ENCODE measurements at regions not wholly inside any gene's neighbourhood (a gene's known extent, or its start where the extent isn't known, plus 50 kb on each side); places are given as distances from the start of the nearest gene placed in this dataset.

DNA sequence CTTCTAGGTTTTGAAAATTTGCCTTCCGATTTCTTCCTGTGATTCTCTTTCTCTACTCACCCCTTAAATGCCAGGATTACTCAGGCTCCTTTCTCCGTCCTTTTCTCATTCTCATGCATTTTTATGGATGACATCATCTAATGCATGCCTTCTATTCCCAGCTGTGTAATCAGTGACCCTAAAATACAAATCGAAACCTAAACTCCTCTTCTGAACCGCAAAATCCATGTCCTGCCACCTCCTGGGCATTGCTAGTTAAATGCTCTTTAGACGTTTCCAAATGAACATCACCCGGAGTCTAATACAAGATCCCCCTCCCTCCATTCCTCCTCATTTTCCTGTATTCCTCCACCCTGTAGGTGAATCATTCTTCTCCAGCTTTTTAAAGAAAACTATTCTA is 1703.1 kb upstream of the FLRT2 start:
- WGBS, 4 donors = 64 to 81% (median 73%) methylated on average over 6 of the region's 6 CpGs

DNA sequence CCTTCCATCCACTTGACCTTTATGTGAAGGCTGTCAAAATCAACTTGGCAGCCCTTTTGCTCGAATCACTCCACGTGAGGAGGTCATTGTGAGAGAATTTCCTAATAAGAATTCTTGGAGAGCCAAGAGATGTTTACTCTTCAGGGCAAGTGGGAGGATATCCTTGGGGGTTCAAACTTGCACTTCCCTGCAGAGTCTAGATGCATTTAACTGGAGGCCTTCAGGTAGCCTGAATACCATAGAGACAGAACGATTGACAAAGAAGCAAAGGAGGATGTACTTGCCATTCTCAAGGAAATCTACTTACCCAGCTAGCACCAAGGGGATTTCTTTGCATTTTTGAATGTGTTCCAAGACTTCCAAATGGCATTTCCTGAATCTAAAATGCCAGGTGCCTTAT is 1702.6 kb upstream of the FLRT2 start:
- H3K4me3 ChIP-seq = no peak overlapping the region
- H3K27me3 ChIP-seq = no peaks in the 10 kb centered on the region
- intact Hi-C loops (cut with DNase I) = no loop called here
- ATAC-seq (no peak), DNase-seq (no peak)
- H3K9me3 ChIP-seq = no peaks in the 10 kb centered on the region
- H3K4me1 ChIP-seq = peaks cover 0 to 3% (median 0%) of the 10 kb centered on the region in 12 donors
- no peak overlapping the region for H3K27ac ChIP-seq
- TF ChIP-seq, protein P1, sequence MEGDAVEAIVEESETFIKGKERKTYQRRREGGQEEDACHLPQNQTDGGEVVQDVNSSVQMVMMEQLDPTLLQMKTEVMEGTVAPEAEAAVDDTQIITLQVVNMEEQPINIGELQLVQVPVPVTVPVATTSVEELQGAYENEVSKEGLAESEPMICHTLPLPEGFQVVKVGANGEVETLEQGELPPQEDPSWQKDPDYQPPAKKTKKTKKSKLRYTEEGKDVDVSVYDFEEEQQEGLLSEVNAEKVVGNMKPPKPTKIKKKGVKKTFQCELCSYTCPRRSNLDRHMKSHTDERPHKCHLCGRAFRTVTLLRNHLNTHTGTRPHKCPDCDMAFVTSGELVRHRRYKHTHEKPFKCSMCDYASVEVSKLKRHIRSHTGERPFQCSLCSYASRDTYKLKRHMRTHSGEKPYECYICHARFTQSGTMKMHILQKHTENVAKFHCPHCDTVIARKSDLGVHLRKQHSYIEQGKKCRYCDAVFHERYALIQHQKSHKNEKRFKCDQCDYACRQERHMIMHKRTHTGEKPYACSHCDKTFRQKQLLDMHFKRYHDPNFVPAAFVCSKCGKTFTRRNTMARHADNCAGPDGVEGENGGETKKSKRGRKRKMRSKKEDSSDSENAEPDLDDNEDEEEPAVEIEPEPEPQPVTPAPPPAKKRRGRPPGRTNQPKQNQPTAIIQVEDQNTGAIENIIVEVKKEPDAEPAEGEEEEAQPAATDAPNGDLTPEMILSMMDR (IDR thresholded peaks at IDR 0.05) = no peak
- no peak for TF ChIP-seq POLR2A (IDR thresholded peaks at IDR 0.05)
- WGBS, 4 donors = 37 to 53% (median 44%) methylated on average over 3 of the region's 3 CpGs
- no peaks in the 10 kb centered on the region for H3K36me3 ChIP-seq

More for the DNA sequence above, 1703.1 kb upstream of the FLRT2 start:
- TF ChIP-seq, protein P1 (IDR thresholded peaks at IDR 0.05) = no peak
- no peak for TF ChIP-seq POLR2A (IDR thresholded peaks at IDR 0.05)
- DNase-seq (no peak), ATAC-seq (no peak)
- H3K9me3 ChIP-seq = no peaks in the 10 kb centered on the region
- no peak overlapping the region for H3K27ac ChIP-seq
- H3K36me3 ChIP-seq = no peaks in the 10 kb centered on the region
- peaks cover 0 to 3% (median 0%) of the 10 kb centered on the region in 12 donors for H3K4me1 ChIP-seq
- H3K4me3 ChIP-seq = peak overlapping the region in 5 of 12 donors; percentile 18 to 41 (median 27)
- no peaks in the 10 kb centered on the region for H3K27me3 ChIP-seq
- intact Hi-C loops (cut with DNase I) = no loop called here

DNA sequence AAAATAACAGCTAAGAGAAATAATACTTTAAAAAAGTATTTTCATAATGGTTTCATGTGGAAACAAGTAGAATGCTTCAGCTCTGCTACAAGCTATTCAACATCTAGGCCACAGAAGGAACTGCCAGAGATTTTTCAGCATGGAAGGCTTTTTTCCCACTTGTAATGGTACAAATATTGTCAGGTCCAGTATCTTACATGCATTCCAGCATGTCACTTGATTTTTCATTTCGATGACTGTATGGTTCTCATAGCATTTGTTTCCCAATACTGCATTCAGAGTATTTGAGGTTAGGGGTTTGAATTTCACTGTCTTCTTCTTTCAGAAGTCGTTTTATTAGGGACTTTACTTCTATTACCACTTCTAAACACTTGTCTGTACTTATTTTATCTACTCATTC is 1701.5 kb upstream of the FLRT2 start:
- ATAC-seq (no peak), DNase-seq (no peak)
- Histone ChIP-seq H3K27ac (no peak overlapping the region), H3K9me3 (no peaks in the 10 kb centered on the region), H3K36me3 (no peaks in the 10 kb centered on the region), H3K27me3 (no peaks in the 10 kb centered on the region), H3K4me1 (peaks cover 0 to 3% (median 0%) of the 10 kb centered on the region in 12 donors), H3K4me3 (no peak overlapping the region)
- WGBS, 4 donors = 64 to 78% (median 71%) methylated on average over 2 of the region's 2 CpGs
- intact Hi-C loops (cut with DNase I) = no loop called here
- no peak for TF ChIP-seq POLR2A (IDR thresholded peaks at IDR 0.05)
- TF ChIP-seq, protein P1 (IDR thresholded peaks at IDR 0.05) = no peak

DNA sequence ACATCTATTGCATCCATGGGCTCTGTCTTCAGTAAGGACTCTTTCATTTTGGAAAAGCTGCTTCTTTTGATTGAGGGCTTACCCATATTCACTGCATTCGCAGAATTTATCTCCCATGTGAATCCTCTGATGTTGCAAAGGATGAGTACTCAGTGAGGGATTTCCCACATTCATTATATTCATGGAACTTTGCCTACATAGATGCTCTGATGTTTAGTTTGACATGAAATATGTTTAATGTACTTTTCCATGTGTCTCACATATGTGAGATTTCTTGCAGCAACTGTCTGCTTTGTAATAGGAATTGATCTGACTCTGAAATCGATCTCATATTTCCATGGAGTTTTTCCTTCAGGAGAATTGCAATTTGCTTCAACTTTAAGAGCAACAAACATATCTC is 1699.6 kb upstream of the FLRT2 start:
- Histone ChIP-seq H3K27me3 (no peaks in the 10 kb centered on the region), H3K36me3 (no peaks in the 10 kb centered on the region), H3K4me1 (peaks cover 0 to 3% (median 0%) of the 10 kb centered on the region in 12 donors), H3K9me3 (no peaks in the 10 kb centered on the region), H3K4me3 (no peak overlapping the region), H3K27ac (no peak overlapping the region)
- no peak for ATAC-seq
- 75 to 94% (median 88%) methylated on average over 2 of the region's 2 CpGs for WGBS, 4 donors
- no peak for DNase-seq
- TF ChIP-seq, protein P1 (IDR thresholded peaks at IDR 0.05) = no peak
- no peak for TF ChIP-seq POLR2A (IDR thresholded peaks at IDR 0.05)
- intact Hi-C loops (cut with DNase I) = no loop called here
